Heart right ventricle (tissue), 16 donors: ENCODE measurements at regions not wholly inside any gene's neighbourhood (a gene's known extent, or its start where the extent isn't known, plus 50 kb on each side); places are given as distances from the start of the nearest gene placed in this dataset.

Source experiments
- ATAC-seq, 8 donors: fragments of 200-7000 bp; cut with Tn5 transposase; one replicate each; pipeline ENCODE4 v1.9.1; 2020; ENCODE audit warnings: mild to moderate bottlenecking in 8 of 8, moderate library complexity in 8 of 8, moderate number of reproducible peaks in 1 of 8
- DNase-seq, 2 donors: peaks; one replicate each; pipeline ENCODE4 v3.0.0-alpha.2; 2020
- H3K27ac ChIP-seq, 10 donors: fragments of 200-600 bp; sonication (generic) in 2 of 10; one replicate each; pipeline versions ENCODE4 v1.5.0 to v1.8.0; 2020 to 2022; ENCODE audit warnings: mild to moderate bottlenecking in 3 of 10
- H3K27me3 ChIP-seq, 7 donors: fragments of 200-600 bp; one replicate each; pipeline ENCODE4 v1.8.0; 2021 to 2022; ENCODE audit warnings: mild to moderate bottlenecking in 2 of 7
- H3K36me3 ChIP-seq, 9 donors: fragments of 200-600 bp; sonication (generic) in 1 of 9; one replicate each; pipeline versions ENCODE4 v1.5.0 to v1.8.0; 2020 to 2022; ENCODE audit warnings: mild to moderate bottlenecking in 2 of 9
- H3K4me1 ChIP-seq, 9 donors: fragments of 200-600 bp; sonication (generic) in 1 of 9; one replicate each; pipeline versions ENCODE4 v1.5.0 to v1.8.0; 2020 to 2022; ENCODE audit warnings: mild to moderate bottlenecking in 4 of 9
- H3K4me3 ChIP-seq, 10 donors: fragments of 200-600 bp; sonication (generic) in 2 of 10; one replicate each; pipeline versions ENCODE4 v1.5.0 to v1.8.0; 2020 to 2022; ENCODE audit warnings: mild to moderate bottlenecking in 7 of 10, moderate library complexity in 2 of 10
- H3K9me3 ChIP-seq, 11 donors: fragments of 200-600 bp in 10 of 11; sonication (generic) in 2 of 11; one replicate each; pipeline versions ENCODE4 v1.5.0 to v1.8.0; 2013 to 2022; ENCODE audit warnings: mild to moderate bottlenecking in 2 of 11, control low read depth in 1 of 11, moderate library complexity in 1 of 11
- WGBS, 2 donors: extraction: QIAGEN DNeasy Blood & Tissue Kit; methylation state at CpG; one replicate each; pipeline ENCODE4 v1.1.7; 2013; ENCODE audit warnings: inconsistent platforms in 1 of 2; 5-methylcytosine and 5-hydroxymethylcytosine counted together
- intact Hi-C, 10 donors: fragments of 100-400 bp; cut with DNase I; formaldehyde crosslinking; loops; one replicate each; pipeline versions ENCODE4 v1.11.1 to v1.14.2; 2022
- TF ChIP-seq, protein P1 (sequence below), 9 donors: fragments of 200-600 bp; sonication (generic) in 2 of 9; IDR thresholded peaks; one replicate each; pipeline versions ENCODE4 v1.5.0 to v1.8.0; 2021 to 2022; ENCODE audit warnings: antibody characterized with exemption in 9 of 9, mild to moderate bottlenecking in 5 of 9, moderate library complexity in 1 of 9
- donor health status: Arrhythmogenic right ventricular cardiomyopathy.
- donor health status: ischemic (EF 13 %, LVEDD 7.1; RV severe dilation, severe dysfunction).
- donor health status: healthy with polysubstance abuse.
- donor health status: DM: no; HTN: yes; CAD: no.
- donor health status: DM: no; HTN: no; CAD: no.
- donor health status: ischemic (EF 25% LVEDD 6.9; RV normal size, moderate dysfunction).
- donor health status: ischemic (EF 25% LVEDD 5.7; RV mildly dilated, moderate dysfunction).
- donor health status: healthy.
- donor health status: DM: yes; HTN: yes; CAD: no.
- donor health status: Ischemic cardiomyopathy.
- donor health status: ischemic (EF 35%, LVEDD 5.7; RV mildly dilated, moderate dysfunction).
- donor health status: nonischemic (EF 11% LVEDD 7.7; RV severe dilation, severe dysfunction).
- donor health status: DM: yes; HTN: yes; CAD: no.
- donor health status: PGD.
- donor health status: ischemic (EF 29% LVEDD 5.4; RV normal size, mild dysfunction).
- donor health status: nonischemic (EF 23%, LVEDD 6.1; RV moderate dilation, normal function).

GRCh38 chr21:31594726-31595125 lies 64.8 kb upstream of the SOD1 start:
- Histone ChIP-seq H3K27ac (no peak overlapping the region), H3K4me1 (peaks cover 0 to 11% (median 5%) of the 10 kb centered on the region in 9 donors), H3K27me3 (no peaks in the 10 kb centered on the region), H3K36me3 (no peaks in the 10 kb centered on the region), H3K9me3 (peaks cover 0 to 8% (median 0%) of the 10 kb centered on the region in 11 donors), H3K4me3 (no peak overlapping the region)
- no peak for DNase-seq
- TF ChIP-seq, protein P1, sequence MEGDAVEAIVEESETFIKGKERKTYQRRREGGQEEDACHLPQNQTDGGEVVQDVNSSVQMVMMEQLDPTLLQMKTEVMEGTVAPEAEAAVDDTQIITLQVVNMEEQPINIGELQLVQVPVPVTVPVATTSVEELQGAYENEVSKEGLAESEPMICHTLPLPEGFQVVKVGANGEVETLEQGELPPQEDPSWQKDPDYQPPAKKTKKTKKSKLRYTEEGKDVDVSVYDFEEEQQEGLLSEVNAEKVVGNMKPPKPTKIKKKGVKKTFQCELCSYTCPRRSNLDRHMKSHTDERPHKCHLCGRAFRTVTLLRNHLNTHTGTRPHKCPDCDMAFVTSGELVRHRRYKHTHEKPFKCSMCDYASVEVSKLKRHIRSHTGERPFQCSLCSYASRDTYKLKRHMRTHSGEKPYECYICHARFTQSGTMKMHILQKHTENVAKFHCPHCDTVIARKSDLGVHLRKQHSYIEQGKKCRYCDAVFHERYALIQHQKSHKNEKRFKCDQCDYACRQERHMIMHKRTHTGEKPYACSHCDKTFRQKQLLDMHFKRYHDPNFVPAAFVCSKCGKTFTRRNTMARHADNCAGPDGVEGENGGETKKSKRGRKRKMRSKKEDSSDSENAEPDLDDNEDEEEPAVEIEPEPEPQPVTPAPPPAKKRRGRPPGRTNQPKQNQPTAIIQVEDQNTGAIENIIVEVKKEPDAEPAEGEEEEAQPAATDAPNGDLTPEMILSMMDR (IDR thresholded peaks at IDR 0.05) = no peak
- WGBS, 2 donors = 88 to 93% methylated on average over 6 of the region's 6 CpGs
- intact Hi-C loops = no loop called here
- ATAC-seq = no peak

GRCh38 chr21:31594279-31594678 lies 65.2 kb upstream of the SOD1 start:
- TF ChIP-seq, protein P1 (IDR thresholded peaks at IDR 0.05) = no peak
- DNase-seq = no peak
- Histone ChIP-seq H3K27ac (no peak overlapping the region), H3K27me3 (no peaks in the 10 kb centered on the region), H3K4me1 (peaks cover 0 to 11% (median 5%) of the 10 kb centered on the region in 9 donors), H3K4me3 (no peak overlapping the region), H3K9me3 (peaks cover 0 to 8% (median 0%) of the 10 kb centered on the region in 11 donors), H3K36me3 (no peaks in the 10 kb centered on the region)
- WGBS, 2 donors = 91% methylated on average over 3 of the region's 3 CpGs
- intact Hi-C loops = no loop called here
- ATAC-seq = no peak

- peak in 1 of 2 donors; percentile 14 for DNase-seq
Measured at GRCh38 chr21:31592963-31593560, 66.4 kb upstream of the SOD1 start.

GRCh38 chr21:31592516-31592915 lies 67.0 kb upstream of the SOD1 start:
- intact Hi-C loops = no loop called here
- ATAC-seq (no peak), DNase-seq (no peak)
- TF ChIP-seq, protein P1 (IDR thresholded peaks at IDR 0.05) = no peak
- no peaks in the 10 kb centered on the region for H3K27me3 ChIP-seq
- H3K4me3 ChIP-seq = no peak overlapping the region
- peak overlapping the region in 1 of 10 donors; percentile 30 for H3K27ac ChIP-seq
- no peaks in the 10 kb centered on the region for H3K36me3 ChIP-seq
- H3K4me1 ChIP-seq = peaks cover 0 to 11% (median 5%) of the 10 kb centered on the region in 9 donors
- H3K9me3 ChIP-seq = peaks cover 0 to 8% (median 0%) of the 10 kb centered on the region in 11 donors
- 90 to 98% methylated on average over 3 of the region's 3 CpGs for WGBS, 2 donors

More at GRCh38 chr21:31592963-31593560, 66.4 kb upstream of the SOD1 start:
- Histone ChIP-seq H3K36me3 (no peaks in the 10 kb centered on the region), H3K4me3 (no peak overlapping the region), H3K9me3 (peaks cover 0 to 8% (median 0%) of the 10 kb centered on the region in 11 donors), H3K27ac (peak overlapping the region in 1 of 10 donors; percentile 30), H3K4me1 (peaks cover 0 to 11% (median 5%) of the 10 kb centered on the region in 9 donors), H3K27me3 (no peaks in the 10 kb centered on the region)
- TF ChIP-seq, protein P1 (IDR thresholded peaks at IDR 0.05) = no peak
- ATAC-seq = peak; percentile 37 to 82 (median 55)
- WGBS, 2 donors = 21 to 31% methylated on average over 13 of the region's 13 CpGs
- intact Hi-C loops = no loop called here
